ENCODE measurements at regions not wholly inside any gene's neighbourhood (a gene's known extent, or its start where the extent isn't known, plus 50 kb on each side); places are given as distances from the start of the nearest gene placed in this dataset.
"Not testable (repeated sequence)": the region's sequence is repeated elsewhere in the genome, so short reads cannot be mapped to it uniquely, and the experiment has no call there.

DNA sequence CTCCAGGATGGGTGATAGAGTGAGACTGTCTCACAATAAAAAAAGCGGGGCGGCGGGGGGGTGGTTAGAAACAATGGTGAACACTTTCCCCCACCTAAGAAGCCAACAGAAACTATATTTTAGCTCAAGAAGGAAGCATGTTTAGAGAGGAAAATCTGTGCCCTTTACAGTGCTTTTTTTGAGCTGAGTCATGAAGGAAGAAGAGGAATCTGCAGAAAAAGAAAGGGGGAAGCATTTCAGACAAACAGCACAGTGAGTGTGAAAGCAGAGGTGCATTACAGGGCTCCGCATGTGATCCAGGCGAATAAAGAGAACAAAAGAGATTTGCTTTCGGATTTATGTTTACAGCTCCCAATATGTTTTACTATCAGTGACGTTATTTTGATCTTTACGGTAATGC is 1504.6 kb upstream of the WWC1 start:
- in situ Hi-C loops (cut with MboI; ENCODE audit: low pct_unique_long_range_greater_than_20kb, low sequenced_read_pairs, unreplicated experiment): no loop called here
- TF ChIP-seq, protein P1, sequence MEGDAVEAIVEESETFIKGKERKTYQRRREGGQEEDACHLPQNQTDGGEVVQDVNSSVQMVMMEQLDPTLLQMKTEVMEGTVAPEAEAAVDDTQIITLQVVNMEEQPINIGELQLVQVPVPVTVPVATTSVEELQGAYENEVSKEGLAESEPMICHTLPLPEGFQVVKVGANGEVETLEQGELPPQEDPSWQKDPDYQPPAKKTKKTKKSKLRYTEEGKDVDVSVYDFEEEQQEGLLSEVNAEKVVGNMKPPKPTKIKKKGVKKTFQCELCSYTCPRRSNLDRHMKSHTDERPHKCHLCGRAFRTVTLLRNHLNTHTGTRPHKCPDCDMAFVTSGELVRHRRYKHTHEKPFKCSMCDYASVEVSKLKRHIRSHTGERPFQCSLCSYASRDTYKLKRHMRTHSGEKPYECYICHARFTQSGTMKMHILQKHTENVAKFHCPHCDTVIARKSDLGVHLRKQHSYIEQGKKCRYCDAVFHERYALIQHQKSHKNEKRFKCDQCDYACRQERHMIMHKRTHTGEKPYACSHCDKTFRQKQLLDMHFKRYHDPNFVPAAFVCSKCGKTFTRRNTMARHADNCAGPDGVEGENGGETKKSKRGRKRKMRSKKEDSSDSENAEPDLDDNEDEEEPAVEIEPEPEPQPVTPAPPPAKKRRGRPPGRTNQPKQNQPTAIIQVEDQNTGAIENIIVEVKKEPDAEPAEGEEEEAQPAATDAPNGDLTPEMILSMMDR (IDR thresholded peaks at IDR 0.05; ENCODE audit: extremely low read depth, insufficient read depth, missing control alignments): no peak
- DNase-seq (ENCODE audit: low spot score): no peak

DNA sequence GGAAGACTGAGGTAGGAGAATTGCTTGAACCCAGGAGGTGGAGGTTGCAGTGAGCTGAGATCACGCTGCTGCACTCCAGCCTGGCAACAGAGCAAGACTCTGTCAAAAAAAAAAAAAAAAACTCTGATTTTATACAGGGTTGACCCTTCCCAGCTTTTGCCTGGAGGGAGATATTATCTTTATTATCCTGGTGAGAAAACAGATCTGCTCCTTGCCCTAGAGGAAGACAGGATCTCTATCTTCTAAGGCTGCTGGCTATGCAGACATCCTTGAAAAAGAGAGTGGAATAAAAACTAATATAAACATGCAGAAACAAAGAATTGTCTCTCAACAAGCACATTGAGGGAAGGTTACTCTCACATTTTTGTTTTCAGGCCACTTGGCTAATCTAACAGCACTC is 1503.4 kb upstream of the WWC1 start:
- in situ Hi-C loops (cut with MboI; ENCODE audit: low pct_unique_long_range_greater_than_20kb, low sequenced_read_pairs, unreplicated experiment): no loop called here
- no peak for DNase-seq (ENCODE audit: low spot score)
- TF ChIP-seq, protein P1 (IDR thresholded peaks at IDR 0.05; ENCODE audit: extremely low read depth, insufficient read depth, missing control alignments): no peak

DNA sequence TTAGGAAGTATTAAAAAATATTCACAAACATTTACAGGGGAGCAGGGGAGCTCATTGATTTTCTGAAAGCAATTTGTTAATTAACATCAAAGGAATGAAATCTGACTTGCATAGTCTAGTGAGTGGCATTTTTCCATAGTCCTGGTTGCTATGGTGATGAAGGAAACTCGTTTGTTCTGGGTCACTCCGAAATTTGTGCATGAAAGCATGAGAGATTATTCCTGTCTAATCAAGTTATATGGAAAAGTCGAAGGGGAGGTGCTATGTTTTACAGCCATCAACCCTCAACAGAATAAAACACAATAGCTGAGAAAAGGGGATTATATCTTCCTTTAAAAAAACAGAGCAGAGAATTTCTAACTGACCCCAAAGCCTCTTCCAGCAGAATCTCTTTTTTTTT is 1495.7 kb upstream of the WWC1 start:
- in situ Hi-C loops (cut with MboI; ENCODE audit: low pct_unique_long_range_greater_than_20kb, low sequenced_read_pairs, unreplicated experiment): no loop called here
- TF ChIP-seq, protein P1 (IDR thresholded peaks at IDR 0.05; ENCODE audit: extremely low read depth, insufficient read depth, missing control alignments): no peak
- DNase-seq (ENCODE audit: low spot score): no peak

DNA sequence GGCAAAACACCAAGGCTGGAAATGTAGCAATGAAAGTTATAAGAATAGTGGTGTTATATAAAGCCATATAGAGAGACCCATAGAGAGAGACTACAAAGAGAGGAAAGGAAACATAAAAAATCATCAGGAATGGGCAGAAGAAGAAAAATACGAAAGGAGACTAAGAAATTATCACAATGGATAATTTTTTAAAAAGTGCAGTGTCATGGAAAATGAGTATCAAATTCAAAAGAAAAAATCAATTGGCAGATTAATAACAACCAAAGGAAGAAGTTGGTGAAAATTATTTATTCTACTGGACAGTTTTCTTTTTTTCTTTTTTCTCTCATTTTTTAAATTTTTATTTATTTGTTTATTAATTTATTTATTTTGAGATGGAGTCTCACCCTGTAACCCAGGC is 1488.4 kb upstream of the WWC1 start:
- no peak for DNase-seq (ENCODE audit: low spot score)
- in situ Hi-C loops (cut with MboI; ENCODE audit: low pct_unique_long_range_greater_than_20kb, low sequenced_read_pairs, unreplicated experiment): no loop called here
- TF ChIP-seq, protein P1 (IDR thresholded peaks at IDR 0.05; ENCODE audit: extremely low read depth, insufficient read depth, missing control alignments): no peak

DNA sequence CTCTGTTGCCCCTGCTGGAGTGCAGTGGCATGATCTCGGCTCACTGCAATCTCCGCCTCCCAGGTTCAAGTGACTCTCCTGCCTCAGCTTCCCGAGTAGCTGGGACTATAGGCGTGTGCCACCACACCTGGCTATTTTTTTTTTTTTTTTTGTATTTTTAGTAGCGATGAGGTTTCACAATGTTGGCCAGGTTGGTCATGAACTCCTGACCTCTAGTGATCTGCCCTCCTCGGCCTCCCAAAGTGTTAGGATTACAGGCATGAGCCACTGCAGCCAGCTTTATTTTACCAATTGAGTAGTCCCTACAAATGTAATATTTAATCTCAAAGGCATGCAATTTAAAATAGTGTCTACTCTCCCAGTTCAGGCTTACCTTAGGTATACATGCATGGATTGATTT is 1487.2 kb upstream of the WWC1 start:
- in situ Hi-C loops (cut with MboI; ENCODE audit: low pct_unique_long_range_greater_than_20kb, low sequenced_read_pairs, unreplicated experiment); DNase-seq (ENCODE audit: low spot score): not testable (repeated sequence)

DNA sequence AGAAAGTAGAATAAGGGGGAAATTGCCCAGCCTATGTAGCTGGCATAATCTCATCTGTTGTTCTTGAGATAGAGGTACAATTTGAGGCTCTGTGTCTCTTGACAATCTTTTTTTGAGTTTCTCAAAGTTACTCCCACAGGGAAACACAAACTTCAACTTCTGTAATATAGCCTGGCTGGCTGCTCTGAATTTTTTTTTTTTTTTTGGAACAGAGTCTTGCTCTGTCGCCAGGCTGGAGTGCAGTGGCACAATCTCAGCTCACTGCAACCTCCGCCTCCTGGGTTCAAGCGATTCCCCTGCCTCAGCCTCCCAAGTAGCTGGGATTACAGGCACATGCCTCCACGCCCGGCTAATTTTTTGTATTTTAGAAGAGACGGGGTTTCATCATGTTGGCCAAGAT is 1486.8 kb upstream of the WWC1 start:
- in situ Hi-C loops (cut with MboI; ENCODE audit: low pct_unique_long_range_greater_than_20kb, low sequenced_read_pairs, unreplicated experiment); DNase-seq (ENCODE audit: low spot score): not testable (repeated sequence)

DNA sequence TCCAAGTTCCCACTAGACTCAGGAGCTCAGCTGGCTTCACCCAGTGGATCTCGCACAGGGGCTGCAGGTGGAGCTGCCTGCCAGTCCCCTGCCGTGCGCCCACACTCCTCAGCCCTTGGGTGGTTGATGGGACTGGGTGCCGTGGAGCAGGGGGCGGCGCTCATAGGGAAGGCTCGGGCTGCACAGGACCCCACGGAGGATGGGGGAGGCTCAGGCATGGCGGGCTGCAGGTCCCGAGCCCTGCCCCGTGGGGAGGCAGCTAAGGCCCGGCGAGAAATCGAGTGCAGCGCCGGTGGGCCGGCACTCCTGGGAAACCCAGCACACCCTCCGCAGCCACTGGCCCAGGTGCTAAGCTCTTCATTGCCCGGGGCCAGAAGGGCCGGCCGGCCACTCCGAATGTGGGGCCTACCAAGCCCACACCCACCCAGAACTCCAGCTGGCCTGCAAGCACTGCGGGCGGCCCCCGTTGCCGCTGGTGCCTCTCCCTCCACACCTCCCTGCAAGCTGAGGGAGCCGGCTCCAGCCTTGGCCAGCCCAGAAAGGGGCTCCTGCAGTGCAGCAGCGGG is 1481.3 kb upstream of the WWC1 start:
- in situ Hi-C loops (cut with MboI; ENCODE audit: low pct_unique_long_range_greater_than_20kb, low sequenced_read_pairs, unreplicated experiment); DNase-seq (ENCODE audit: low spot score): not testable (repeated sequence)

DNA sequence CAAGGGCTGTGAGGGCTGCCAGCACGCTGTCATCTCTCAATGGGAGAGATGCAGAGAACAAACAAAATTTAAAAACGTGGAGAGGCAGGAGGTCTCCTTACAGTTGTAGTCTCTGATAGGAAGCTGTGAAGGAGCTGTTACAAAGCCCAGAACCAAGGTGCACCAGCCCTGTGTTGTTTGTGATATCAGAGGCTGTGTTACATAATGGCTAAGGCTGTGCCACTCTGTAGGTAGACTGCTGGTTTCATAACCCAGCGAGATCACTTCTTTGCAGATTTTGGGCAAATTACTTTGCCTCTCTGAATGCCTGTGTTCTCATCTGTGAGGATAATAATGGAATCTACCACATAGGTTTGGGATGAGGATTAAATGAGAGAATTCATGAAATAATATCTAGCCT is 1480.7 kb upstream of the WWC1 start:
- no peak for DNase-seq (ENCODE audit: low spot score)
- in situ Hi-C loops (cut with MboI; ENCODE audit: low pct_unique_long_range_greater_than_20kb, low sequenced_read_pairs, unreplicated experiment): no loop called here
- TF ChIP-seq, protein P1 (IDR thresholded peaks at IDR 0.05; ENCODE audit: extremely low read depth, insufficient read depth, missing control alignments): no peak
